ENCODE measurements at regions not wholly inside any gene's neighbourhood (a gene's known extent, or its start where the extent isn't known, plus 50 kb on each side); places are given as distances from the start of the nearest gene placed in this dataset.

GRCh38 chr12:61765926-61766325 is 494.3 kb upstream of the USP15 start:
- Histone ChIP-seq H3K27ac (no peak overlapping the region), H3K36me3 (no peaks in the 10 kb centered on the region), H3K9me3 (no peaks in the 10 kb centered on the region), H3K4me3 (no peak overlapping the region), H3K27me3 (no peaks in the 10 kb centered on the region), H3K4me1 (no peaks in the 10 kb centered on the region)
- TF ChIP-seq EP300 (IDR thresholded peaks at IDR 0.05) (no peak), POLR2A (IDR thresholded peaks at IDR 0.05) (no peak)
- DNase-seq = no peak
- 58 to 70% methylated on average over 1 of the region's 1 CpG for WGBS, 2 donors
- ATAC-seq (ENCODE audit: low FRiP score in 2 of 2) = no peak

GRCh38 chr12:61780435-61780834 is 479.8 kb upstream of the USP15 start:
- H3K36me3 ChIP-seq = no peaks in the 10 kb centered on the region
- H3K4me3 ChIP-seq = no peak overlapping the region
- H3K9me3 ChIP-seq = no peaks in the 10 kb centered on the region
- no peak for TF ChIP-seq EP300 (IDR thresholded peaks at IDR 0.05)
- ATAC-seq (ENCODE audit: low FRiP score in 2 of 2) (no peak), DNase-seq (no peak)
- no peaks in the 10 kb centered on the region for H3K4me1 ChIP-seq
- no peak overlapping the region for H3K27ac ChIP-seq
- H3K27me3 ChIP-seq = no peaks in the 10 kb centered on the region
- 82 to 90% methylated on average over 1 of the region's 1 CpG for WGBS, 2 donors

GRCh38 chr12:61781021-61781581 is 479.1 kb upstream of the USP15 start:
- TF ChIP-seq POLR2A (IDR thresholded peaks at IDR 0.05) (no peak), CTCF (IDR thresholded peaks at IDR 0.05) (no peak), POLR2AphosphoS5 (IDR thresholded peaks at IDR 0.05) (no peak), EP300 (IDR thresholded peaks at IDR 0.05) (no peak)
- H3K36me3 ChIP-seq = no peaks in the 10 kb centered on the region
- H3K9me3 ChIP-seq = no peaks in the 10 kb centered on the region
- 39 to 40% methylated on average over 1 of the region's 1 CpG for WGBS, 2 donors
- DNase-seq (no peak), ATAC-seq (ENCODE audit: low FRiP score in 2 of 2) (no peak)
- no peaks in the 10 kb centered on the region for H3K27me3 ChIP-seq
- no peaks in the 10 kb centered on the region for H3K4me1 ChIP-seq
- no peak overlapping the region for H3K4me3 ChIP-seq
- no peak overlapping the region for H3K27ac ChIP-seq

GRCh38 chr12:61796846-61797245 is 463.4 kb upstream of the USP15 start:
- TF ChIP-seq CTCF (IDR thresholded peaks at IDR 0.05) (no peak), POLR2A (IDR thresholded peaks at IDR 0.05) (no peak), EP300 (IDR thresholded peaks at IDR 0.05) (no peak), POLR2AphosphoS5 (IDR thresholded peaks at IDR 0.05) (no peak)

GRCh38 chr12:61797266-61797665 is 462.9 kb upstream of the USP15 start:
- H3K36me3 ChIP-seq = no peaks in the 10 kb centered on the region
- no peaks in the 10 kb centered on the region for H3K9me3 ChIP-seq
- no peak overlapping the region for H3K27ac ChIP-seq
- ATAC-seq (ENCODE audit: low FRiP score in 2 of 2) = no peak
- TF ChIP-seq EP300 (IDR thresholded peaks at IDR 0.05) (no peak), POLR2AphosphoS5 (IDR thresholded peaks at IDR 0.05) (no peak), CTCF (IDR thresholded peaks at IDR 0.05) (no peak), POLR2A (IDR thresholded peaks at IDR 0.05) (no peak)
- H3K4me1 ChIP-seq = no peaks in the 10 kb centered on the region
- 42 to 80% methylated on average over 1 of the region's 1 CpG for WGBS, 2 donors
- no peak overlapping the region for H3K4me3 ChIP-seq
- no peak for DNase-seq
- H3K27me3 ChIP-seq = no peaks in the 10 kb centered on the region

More at GRCh38 chr12:61796846-61797245, 463.4 kb upstream of the USP15 start:
- no peak overlapping the region for H3K27ac ChIP-seq
- H3K27me3 ChIP-seq = no peaks in the 10 kb centered on the region
- H3K36me3 ChIP-seq = no peaks in the 10 kb centered on the region
- no peak overlapping the region for H3K4me3 ChIP-seq
- no peaks in the 10 kb centered on the region for H3K9me3 ChIP-seq
- 89 to 100% methylated on average over 1 of the region's 1 CpG for WGBS, 2 donors
- DNase-seq (no peak), ATAC-seq (ENCODE audit: low FRiP score in 2 of 2) (no peak)
- no peaks in the 10 kb centered on the region for H3K4me1 ChIP-seq

GRCh38 chr12:61798778-61799177 is 461.4 kb upstream of the USP15 start:
- ATAC-seq (ENCODE audit: low FRiP score in 2 of 2) (no peak), DNase-seq (no peak)

More at GRCh38 chr12:61798778-61799177, 461.4 kb upstream of the USP15 start:
- TF ChIP-seq POLR2AphosphoS5 (IDR thresholded peaks at IDR 0.05) (no peak), EP300 (IDR thresholded peaks at IDR 0.05) (no peak), POLR2A (IDR thresholded peaks at IDR 0.05) (no peak), CTCF (IDR thresholded peaks at IDR 0.05) (no peak)
- Histone ChIP-seq H3K27me3 (no peaks in the 10 kb centered on the region), H3K9me3 (no peaks in the 10 kb centered on the region), H3K36me3 (no peaks in the 10 kb centered on the region), H3K4me3 (no peak overlapping the region), H3K4me1 (no peaks in the 10 kb centered on the region), H3K27ac (no peak overlapping the region)
